ENCODE measurements at regions not wholly inside any gene's neighbourhood (a gene's known extent, or its start where the extent isn't known, plus 50 kb on each side); places are given as distances from the start of the nearest gene placed in this dataset.
A peak's percentile ranks its signal among the peaks of the same experiment; 100 is the strongest.
"Not testable (repeated sequence)": the region's sequence is repeated elsewhere in the genome, so short reads cannot be mapped to it uniquely, and the experiment has no call there.

DNA sequence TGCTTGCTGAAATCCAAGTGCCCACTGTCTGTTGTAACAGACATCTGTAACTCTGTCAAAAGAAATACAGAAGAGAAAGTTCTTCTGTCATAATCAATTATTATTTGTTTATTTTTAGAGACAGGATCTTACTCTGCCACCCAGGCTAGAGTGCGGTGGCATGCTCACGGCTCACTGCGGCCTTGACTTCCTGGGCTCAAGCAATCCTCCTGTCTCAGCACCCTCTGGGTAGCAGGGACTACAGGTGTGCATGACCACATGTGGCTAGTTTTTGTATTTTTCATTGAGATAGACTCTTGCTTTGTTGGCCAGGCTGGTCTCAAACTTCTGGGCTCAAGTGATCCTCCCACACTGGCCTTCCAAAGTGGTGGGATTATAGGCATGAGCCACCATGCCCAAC, 177.6 kb upstream of the SETMAR start:
- Mint-ChIP-seq H3K4me1 (no peaks in the 10 kb centered on the region), H3K27me3 (no peaks in the 10 kb centered on the region), H3K36me3 (no peaks in the 10 kb centered on the region), H3K9me3 (peaks cover 4 to 6% (median 5%) of the 10 kb centered on the region in 3 donors), H3K27ac (no peak overlapping the region), H3K4me3 (no peak overlapping the region)

GRCh38 chr3:4138150-4138785, 164.9 kb upstream of the SETMAR start:
- H3K36me3 Mint-ChIP-seq: no peaks in the 10 kb centered on the region
- peaks cover 2% of the 10 kb centered on the region for H3K27me3 Mint-ChIP-seq
- peaks cover 0 to 3% (median 2%) of the 10 kb centered on the region in 3 donors for H3K9me3 Mint-ChIP-seq
- H3K27ac Mint-ChIP-seq: no peak overlapping the region
- no peak overlapping the region for H3K4me3 Mint-ChIP-seq
- no peaks in the 10 kb centered on the region for H3K4me1 Mint-ChIP-seq

DNA sequence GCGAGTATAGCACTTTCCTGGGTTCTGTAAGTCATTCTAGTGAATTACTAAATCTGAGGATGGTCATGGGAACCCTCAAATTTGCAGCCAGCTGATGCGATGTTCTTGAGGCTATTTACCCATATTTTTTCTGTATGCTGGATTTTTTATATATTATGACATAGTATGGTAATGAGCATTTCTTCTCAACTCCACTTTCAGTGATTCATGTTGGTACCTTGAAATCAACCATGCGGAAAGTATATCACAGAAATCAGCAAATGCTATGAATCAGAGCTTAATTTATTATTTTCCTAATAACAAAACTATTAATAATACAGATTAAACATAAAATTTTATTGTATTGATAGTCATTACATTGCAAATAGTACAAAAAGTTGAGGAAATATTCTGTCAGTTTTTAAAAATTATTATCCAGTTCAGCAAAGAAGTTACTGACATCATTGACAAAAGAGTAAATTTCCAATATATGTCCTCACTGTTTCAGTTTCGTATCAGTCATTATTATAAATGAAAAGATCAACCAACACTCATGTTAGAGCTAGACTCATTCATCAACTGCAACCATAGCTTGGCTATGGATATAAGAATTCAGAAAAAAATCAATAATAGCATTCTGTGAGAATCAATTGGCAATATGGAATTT, 164.3 kb upstream of the SETMAR start:
- Mint-ChIP-seq H3K4me1 (no peaks in the 10 kb centered on the region), H3K36me3 (no peaks in the 10 kb centered on the region), H3K4me3 (no peak overlapping the region), H3K9me3 (peaks cover 0 to 3% (median 2%) of the 10 kb centered on the region in 3 donors), H3K27me3 (peaks cover 2% of the 10 kb centered on the region), H3K27ac (no peak overlapping the region)

GRCh38 chr3:4139462-4140140, 163.6 kb upstream of the SETMAR start:
- no peaks in the 10 kb centered on the region for H3K36me3 Mint-ChIP-seq
- no peak overlapping the region for H3K27ac Mint-ChIP-seq
- H3K4me3 Mint-ChIP-seq: no peak overlapping the region
- H3K27me3 Mint-ChIP-seq: no peaks in the 10 kb centered on the region
- H3K4me1 Mint-ChIP-seq: no peaks in the 10 kb centered on the region
- H3K9me3 Mint-ChIP-seq: peaks cover 0 to 2% (median 0%) of the 10 kb centered on the region in 3 donors

- no peak overlapping the region for H3K27ac Mint-ChIP-seq
- H3K27me3 Mint-ChIP-seq: no peaks in the 10 kb centered on the region
- H3K4me1 Mint-ChIP-seq: no peaks in the 10 kb centered on the region
- peaks cover 0 to 4% (median 2%) of the 10 kb centered on the region in 3 donors for H3K9me3 Mint-ChIP-seq
- no peaks in the 10 kb centered on the region for H3K36me3 Mint-ChIP-seq
- no peak overlapping the region for H3K4me3 Mint-ChIP-seq
These were observed 162.2 kb upstream of the SETMAR start for GRCh38 chr3:4140921-4141320.

DNA sequence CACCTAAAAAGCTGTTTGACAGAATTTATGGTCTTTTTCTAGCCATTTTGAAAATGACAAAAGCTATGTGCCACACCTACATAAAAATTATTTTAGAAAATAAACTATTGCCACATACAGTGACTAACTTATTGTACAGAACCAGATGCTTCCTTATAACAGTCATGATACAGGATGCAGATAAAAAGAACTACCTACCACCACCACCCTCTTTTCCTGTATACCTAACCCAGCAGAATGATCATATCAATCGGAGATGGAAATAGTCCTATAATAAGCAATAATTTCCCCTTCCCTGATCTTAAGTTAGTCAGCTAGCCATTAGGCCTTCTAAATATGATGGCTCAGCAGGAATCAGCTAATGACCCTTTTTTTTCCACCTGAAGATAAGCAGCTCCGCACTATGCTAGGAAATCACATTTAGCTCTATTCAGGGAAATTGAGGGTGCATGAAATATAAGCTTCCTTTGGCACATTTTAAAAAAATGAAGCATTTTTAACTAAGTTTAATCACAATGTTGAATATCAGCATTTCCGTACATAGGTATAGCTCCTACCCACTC, 155.5 kb upstream of the SETMAR start:
- Mint-ChIP-seq H3K4me1 (no peaks in the 10 kb centered on the region), H3K27me3 (no peaks in the 10 kb centered on the region), H3K4me3 (no peak overlapping the region), H3K9me3 (peaks cover 0 to 4% (median 0%) of the 10 kb centered on the region in 3 donors), H3K36me3 (no peaks in the 10 kb centered on the region), H3K27ac (no peak overlapping the region)

- Mint-ChIP-seq H3K27ac (no peak overlapping the region), H3K27me3 (no peaks in the 10 kb centered on the region), H3K4me1 (no peaks in the 10 kb centered on the region), H3K36me3 (no peaks in the 10 kb centered on the region), H3K4me3 (no peak overlapping the region), H3K9me3 (peaks cover 0 to 4% (median 0%) of the 10 kb centered on the region in 3 donors)
These were observed 153.9 kb upstream of the SETMAR start for GRCh38 chr3:4149296-4149695.

DNA sequence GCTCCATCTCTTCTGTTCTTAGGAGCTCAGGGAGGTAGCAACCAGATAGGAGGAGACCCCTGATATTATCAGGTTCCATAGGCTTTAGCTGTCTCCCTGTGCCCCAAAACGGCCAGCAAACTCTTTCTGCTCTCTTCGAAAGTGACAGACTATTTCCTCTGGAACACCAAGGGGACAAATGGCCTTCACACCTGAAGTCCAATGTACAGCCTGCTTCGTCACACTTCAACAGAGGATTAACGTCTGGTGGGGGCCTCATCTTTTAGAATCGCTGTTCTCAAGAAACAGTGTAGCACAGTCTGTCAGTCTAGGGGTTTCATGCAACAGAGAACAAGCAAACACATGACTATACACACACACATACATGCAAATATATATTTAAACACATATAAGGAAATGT, 152.4 kb upstream of the SETMAR start:
- H3K27me3 Mint-ChIP-seq: no peaks in the 10 kb centered on the region
- H3K4me3 Mint-ChIP-seq: no peak overlapping the region
- H3K9me3 Mint-ChIP-seq: no peaks in the 10 kb centered on the region
- no peak overlapping the region for H3K27ac Mint-ChIP-seq
- no peaks in the 10 kb centered on the region for H3K4me1 Mint-ChIP-seq
- H3K36me3 Mint-ChIP-seq: no peaks in the 10 kb centered on the region

DNA sequence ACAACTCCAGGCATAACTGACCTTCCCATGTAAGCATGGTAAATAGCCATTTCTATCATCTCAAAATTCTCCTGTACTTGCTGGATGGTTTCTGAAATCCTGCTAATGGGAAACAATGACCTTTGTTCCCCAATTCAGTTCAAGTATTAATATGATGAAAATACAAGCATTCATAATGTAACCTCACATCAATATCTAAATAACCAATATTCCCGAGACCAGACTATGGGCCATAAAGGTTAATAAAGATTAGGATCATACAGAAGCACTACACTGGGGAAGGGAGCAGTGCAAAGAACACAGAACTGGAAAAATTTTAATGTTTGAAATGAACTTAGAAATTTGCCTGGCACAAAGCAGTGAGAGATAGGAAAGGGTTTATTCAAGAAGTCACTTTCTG, 151.3 kb upstream of the SETMAR start:
- H3K4me3 Mint-ChIP-seq: no peak overlapping the region
- no peaks in the 10 kb centered on the region for H3K9me3 Mint-ChIP-seq
- H3K27ac Mint-ChIP-seq: peak overlapping the region in 1 of 3 donors; percentile 12

GRCh38 chr3:4153771-4154170, 149.4 kb upstream of the SETMAR start:
- H3K9me3 Mint-ChIP-seq: no peaks in the 10 kb centered on the region
- H3K27ac Mint-ChIP-seq: no peak overlapping the region
- peaks cover 2% of the 10 kb centered on the region for H3K36me3 Mint-ChIP-seq
- H3K27me3 Mint-ChIP-seq: no peaks in the 10 kb centered on the region
- H3K4me1 Mint-ChIP-seq: no peaks in the 10 kb centered on the region
- no peak overlapping the region for H3K4me3 Mint-ChIP-seq

More for the DNA sequence above, 151.3 kb upstream of the SETMAR start:
- no peaks in the 10 kb centered on the region for H3K4me1 Mint-ChIP-seq
- no peaks in the 10 kb centered on the region for H3K27me3 Mint-ChIP-seq
- H3K36me3 Mint-ChIP-seq: no peaks in the 10 kb centered on the region

- Mint-ChIP-seq H3K27me3 (no peaks in the 10 kb centered on the region), H3K36me3 (peaks cover 4% of the 10 kb centered on the region), H3K4me3 (no peak overlapping the region), H3K9me3 (no peaks in the 10 kb centered on the region), H3K4me1 (peaks cover 0 to under 1% (median 0%) of the 10 kb centered on the region in 3 donors), H3K27ac (no peak overlapping the region)
These were observed 144.8 kb upstream of the SETMAR start for GRCh38 chr3:4158329-4158728.

- peaks cover 8% of the 10 kb centered on the region for H3K36me3 Mint-ChIP-seq
- H3K9me3 Mint-ChIP-seq: peaks cover 0 to 3% (median 0%) of the 10 kb centered on the region in 3 donors
- no peak overlapping the region for H3K4me3 Mint-ChIP-seq
- peaks cover 0 to 1% (median 0%) of the 10 kb centered on the region in 3 donors for H3K4me1 Mint-ChIP-seq
- H3K27ac Mint-ChIP-seq: no peak overlapping the region
- no peaks in the 10 kb centered on the region for H3K27me3 Mint-ChIP-seq
These were observed 141.1 kb upstream of the SETMAR start for GRCh38 chr3:4162096-4162495.

- H3K36me3 Mint-ChIP-seq: peaks cover 8% of the 10 kb centered on the region
- H3K9me3 Mint-ChIP-seq: peaks cover 0 to 3% (median 0%) of the 10 kb centered on the region in 3 donors
- H3K27ac Mint-ChIP-seq: no peak overlapping the region
- H3K4me3 Mint-ChIP-seq: no peak overlapping the region
- no peaks in the 10 kb centered on the region for H3K27me3 Mint-ChIP-seq
- H3K4me1 Mint-ChIP-seq: peaks cover 0 to 1% (median under 1%) of the 10 kb centered on the region in 3 donors
These were observed 140.2 kb upstream of the SETMAR start for GRCh38 chr3:4163011-4163410.

- Mint-ChIP-seq H3K4me1 (peaks cover 0 to 2% (median 1%) of the 10 kb centered on the region in 3 donors), H3K36me3 (peaks cover 5% of the 10 kb centered on the region), H3K27me3 (no peaks in the 10 kb centered on the region), H3K4me3 (no peak overlapping the region), H3K9me3 (peaks cover 0 to 3% (median 0%) of the 10 kb centered on the region in 3 donors), H3K27ac (no peak overlapping the region)
These were observed 136.6 kb upstream of the SETMAR start for GRCh38 chr3:4166540-4166939.

GRCh38 chr3:4167230-4167629, 135.9 kb upstream of the SETMAR start:
- not testable (repeated sequence) for H3K4me1 Mint-ChIP-seq, H3K27ac Mint-ChIP-seq, H3K9me3 Mint-ChIP-seq, H3K27me3 Mint-ChIP-seq, H3K36me3 Mint-ChIP-seq
- H3K4me3 Mint-ChIP-seq: peak overlapping the region in 1 of 4 donors; percentile 50

All from IgD-negative memory B cell (primary cell).